Panc1 (cell line): ENCODE measurements at regions not wholly inside any gene's neighbourhood (a gene's known extent, or its start where the extent isn't known, plus 50 kb on each side); places are given as distances from the start of the nearest gene placed in this dataset.

Source experiments
- POLR2AphosphoS5 ChIP-seq: IDR thresholded peaks from 2 replicates; pipeline ENCODE4 v1.6.1; 2012; ENCODE audit warnings: mild to moderate bottlenecking, low read depth, low read length, moderate library complexity
- SIN3A ChIP-seq: IDR thresholded peaks from 2 replicates; pipeline ENCODE4 v1.6.1; 2012; ENCODE audit warnings: low read depth, mild to moderate bottlenecking, low read length, moderate library complexity, borderline replicate concordance; ENCODE audit not compliant: insufficient read depth
- TCF7L2 ChIP-seq: IDR thresholded peaks from 2 replicates; pipeline ENCODE4 v1.6.1; 2011; ENCODE audit warnings: mild to moderate bottlenecking, low read depth, low read length, inconsistent platforms
- TF ChIP-seq, protein P1 (sequence below): fragments of 450-650 bp; IDR thresholded peaks from 2 replicates; pipeline ENCODE4 v1.5.1; 2017; ENCODE audit warnings: mild to moderate bottlenecking
- TF ChIP-seq, protein P2 (sequence below), 2 experiments: IDR thresholded peaks; 2 replicates each; pipeline ENCODE4 v1.6.1; 2011 to 2012; ENCODE audit warnings: low read depth in 2 of 2, control low read depth in 1 of 2, low read length in 1 of 2, mild to moderate bottlenecking in 1 of 2, moderate library complexity in 1 of 2; ENCODE audit not compliant: insufficient read depth in 1 of 2

- TF ChIP-seq, protein P1, sequence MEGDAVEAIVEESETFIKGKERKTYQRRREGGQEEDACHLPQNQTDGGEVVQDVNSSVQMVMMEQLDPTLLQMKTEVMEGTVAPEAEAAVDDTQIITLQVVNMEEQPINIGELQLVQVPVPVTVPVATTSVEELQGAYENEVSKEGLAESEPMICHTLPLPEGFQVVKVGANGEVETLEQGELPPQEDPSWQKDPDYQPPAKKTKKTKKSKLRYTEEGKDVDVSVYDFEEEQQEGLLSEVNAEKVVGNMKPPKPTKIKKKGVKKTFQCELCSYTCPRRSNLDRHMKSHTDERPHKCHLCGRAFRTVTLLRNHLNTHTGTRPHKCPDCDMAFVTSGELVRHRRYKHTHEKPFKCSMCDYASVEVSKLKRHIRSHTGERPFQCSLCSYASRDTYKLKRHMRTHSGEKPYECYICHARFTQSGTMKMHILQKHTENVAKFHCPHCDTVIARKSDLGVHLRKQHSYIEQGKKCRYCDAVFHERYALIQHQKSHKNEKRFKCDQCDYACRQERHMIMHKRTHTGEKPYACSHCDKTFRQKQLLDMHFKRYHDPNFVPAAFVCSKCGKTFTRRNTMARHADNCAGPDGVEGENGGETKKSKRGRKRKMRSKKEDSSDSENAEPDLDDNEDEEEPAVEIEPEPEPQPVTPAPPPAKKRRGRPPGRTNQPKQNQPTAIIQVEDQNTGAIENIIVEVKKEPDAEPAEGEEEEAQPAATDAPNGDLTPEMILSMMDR, result no peak
- TF ChIP-seq POLR2AphosphoS5 (no peak), SIN3A (no peak), TCF7L2 (no peak)
- TF ChIP-seq, protein P2, sequence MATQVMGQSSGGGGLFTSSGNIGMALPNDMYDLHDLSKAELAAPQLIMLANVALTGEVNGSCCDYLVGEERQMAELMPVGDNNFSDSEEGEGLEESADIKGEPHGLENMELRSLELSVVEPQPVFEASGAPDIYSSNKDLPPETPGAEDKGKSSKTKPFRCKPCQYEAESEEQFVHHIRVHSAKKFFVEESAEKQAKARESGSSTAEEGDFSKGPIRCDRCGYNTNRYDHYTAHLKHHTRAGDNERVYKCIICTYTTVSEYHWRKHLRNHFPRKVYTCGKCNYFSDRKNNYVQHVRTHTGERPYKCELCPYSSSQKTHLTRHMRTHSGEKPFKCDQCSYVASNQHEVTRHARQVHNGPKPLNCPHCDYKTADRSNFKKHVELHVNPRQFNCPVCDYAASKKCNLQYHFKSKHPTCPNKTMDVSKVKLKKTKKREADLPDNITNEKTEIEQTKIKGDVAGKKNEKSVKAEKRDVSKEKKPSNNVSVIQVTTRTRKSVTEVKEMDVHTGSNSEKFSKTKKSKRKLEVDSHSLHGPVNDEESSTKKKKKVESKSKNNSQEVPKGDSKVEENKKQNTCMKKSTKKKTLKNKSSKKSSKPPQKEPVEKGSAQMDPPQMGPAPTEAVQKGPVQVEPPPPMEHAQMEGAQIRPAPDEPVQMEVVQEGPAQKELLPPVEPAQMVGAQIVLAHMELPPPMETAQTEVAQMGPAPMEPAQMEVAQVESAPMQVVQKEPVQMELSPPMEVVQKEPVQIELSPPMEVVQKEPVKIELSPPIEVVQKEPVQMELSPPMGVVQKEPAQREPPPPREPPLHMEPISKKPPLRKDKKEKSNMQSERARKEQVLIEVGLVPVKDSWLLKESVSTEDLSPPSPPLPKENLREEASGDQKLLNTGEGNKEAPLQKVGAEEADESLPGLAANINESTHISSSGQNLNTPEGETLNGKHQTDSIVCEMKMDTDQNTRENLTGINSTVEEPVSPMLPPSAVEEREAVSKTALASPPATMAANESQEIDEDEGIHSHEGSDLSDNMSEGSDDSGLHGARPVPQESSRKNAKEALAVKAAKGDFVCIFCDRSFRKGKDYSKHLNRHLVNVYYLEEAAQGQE (IDR thresholded peaks at IDR 0.05; ENCODE audit: insufficient read depth in 1 of 2, low read depth in 2 of 2, low read length in 1 of 2), result no peak
These were observed 997.2 kb upstream of the GHITM start for GRCh38 chr10:83142074-83142563.
